Activated CD4-positive, alpha-beta T cell treated with anti-CD3 and anti-CD28 coated beads for 1 hour (primary cell): ENCODE measurements at regions not wholly inside any gene's neighbourhood (a gene's known extent, or its start where the extent isn't known, plus 50 kb on each side); places are given as distances from the start of the nearest gene placed in this dataset.
A peak's percentile ranks its signal among the peaks of the same experiment; 100 is the strongest.

ENCODE experiments used
- DNase-seq: peaks from one replicate; pipeline ENCODE4 v3.0.0-alpha.2; 2020

GRCh38 chr2:196224756-196225155 lies 53.4 kb upstream of the STK17B start:
- DNase-seq: no peak

- DNase-seq: no peak
Observed at GRCh38 chr2:196225213-196225612, 53.8 kb upstream of the STK17B start.

DNA sequence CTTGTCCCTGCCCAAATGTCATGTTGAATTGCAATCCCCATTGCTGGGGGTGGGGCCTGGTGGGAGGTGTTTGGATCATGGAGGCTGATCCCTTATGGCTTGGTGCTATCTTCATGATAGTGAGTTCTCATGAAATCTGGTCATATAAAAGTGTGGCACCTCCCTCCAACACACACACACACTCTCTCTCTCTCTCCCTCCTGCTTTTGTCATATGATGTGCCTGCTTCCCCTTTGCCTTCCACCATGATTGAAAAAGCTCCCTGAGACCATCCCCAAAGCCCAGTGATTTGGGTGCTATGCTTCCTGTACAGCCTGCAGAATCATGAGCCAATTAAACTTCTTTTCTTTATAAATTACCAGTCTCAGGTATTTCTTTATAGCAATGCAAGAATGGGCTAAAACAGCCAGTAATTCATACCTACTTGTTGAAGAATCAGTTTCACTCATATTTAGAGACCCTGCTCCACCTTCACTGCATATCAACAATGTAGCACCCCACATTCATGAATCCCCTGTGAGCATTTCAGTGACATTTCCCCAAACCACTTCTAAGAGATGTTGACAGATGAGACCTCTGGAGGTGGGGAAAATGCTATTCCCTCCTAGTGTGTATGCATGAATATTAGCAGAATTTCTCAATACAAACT lies 54.8 kb upstream of the STK17B start:
- DNase-seq: no peak

GRCh38 chr2:196226707-196227065 lies 55.3 kb upstream of the STK17B start:
- no peak for DNase-seq

DNA sequence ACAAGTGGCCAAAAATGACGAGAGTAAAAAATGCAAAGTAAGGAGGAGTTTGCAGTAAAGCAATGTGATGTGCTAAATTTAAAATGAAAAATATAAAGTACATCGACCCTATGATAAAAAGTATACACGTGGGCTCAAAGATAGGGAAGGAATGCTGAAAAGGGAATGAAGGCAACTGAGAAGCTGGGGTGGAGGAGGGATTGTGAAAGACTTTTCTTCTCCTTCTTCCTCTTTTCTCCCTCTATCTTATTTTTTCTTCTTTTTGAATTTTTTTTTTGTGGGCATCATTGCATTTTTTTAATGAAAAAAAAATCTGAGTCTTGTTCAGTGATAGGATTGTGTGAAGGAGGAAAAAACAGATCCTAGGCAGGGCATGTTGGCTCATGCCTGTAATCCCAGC lies 57.6 kb upstream of the STK17B start:
- no peak for DNase-seq

- DNase-seq: peak; percentile 30
Observed at GRCh38 chr2:196230061-196230854, 58.9 kb upstream of the STK17B start.

DNA sequence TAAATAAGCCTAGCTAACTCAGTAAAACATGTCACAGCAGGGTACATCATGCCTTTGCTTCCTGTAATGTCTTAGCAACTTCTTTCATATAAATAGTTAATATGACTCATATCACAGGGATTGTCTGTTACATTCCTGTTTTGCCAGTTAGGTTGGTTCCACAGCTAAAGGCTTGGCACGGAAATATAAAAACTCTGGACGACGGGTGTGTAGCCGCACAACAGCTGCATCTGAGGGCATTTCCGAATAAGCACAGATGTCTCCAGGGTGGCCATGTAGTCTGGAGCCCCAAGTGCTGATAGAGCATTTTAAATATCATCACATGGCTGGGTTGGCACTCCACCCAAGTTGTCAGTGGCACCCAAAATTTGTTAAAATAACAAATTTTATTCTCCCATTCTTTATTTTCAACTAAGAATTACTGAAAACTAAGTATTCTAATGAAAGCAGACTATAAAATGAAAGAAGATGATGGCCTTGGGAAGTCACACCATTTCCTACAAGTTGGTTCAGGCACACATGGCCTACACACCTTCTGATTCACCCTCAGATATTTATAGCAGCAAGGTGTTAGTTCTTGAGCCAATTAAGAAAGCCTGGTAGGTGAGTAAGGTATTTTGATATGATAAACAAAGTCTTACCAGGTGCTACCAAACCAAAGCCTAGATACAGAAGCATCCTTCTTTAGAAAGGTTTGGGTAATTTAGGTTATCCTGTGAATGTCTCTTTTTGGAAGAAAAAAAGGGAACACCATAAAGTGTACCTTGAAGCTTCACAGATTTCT lies 61.8 kb upstream of the STK17B start:
- DNase-seq: no peak

DNA sequence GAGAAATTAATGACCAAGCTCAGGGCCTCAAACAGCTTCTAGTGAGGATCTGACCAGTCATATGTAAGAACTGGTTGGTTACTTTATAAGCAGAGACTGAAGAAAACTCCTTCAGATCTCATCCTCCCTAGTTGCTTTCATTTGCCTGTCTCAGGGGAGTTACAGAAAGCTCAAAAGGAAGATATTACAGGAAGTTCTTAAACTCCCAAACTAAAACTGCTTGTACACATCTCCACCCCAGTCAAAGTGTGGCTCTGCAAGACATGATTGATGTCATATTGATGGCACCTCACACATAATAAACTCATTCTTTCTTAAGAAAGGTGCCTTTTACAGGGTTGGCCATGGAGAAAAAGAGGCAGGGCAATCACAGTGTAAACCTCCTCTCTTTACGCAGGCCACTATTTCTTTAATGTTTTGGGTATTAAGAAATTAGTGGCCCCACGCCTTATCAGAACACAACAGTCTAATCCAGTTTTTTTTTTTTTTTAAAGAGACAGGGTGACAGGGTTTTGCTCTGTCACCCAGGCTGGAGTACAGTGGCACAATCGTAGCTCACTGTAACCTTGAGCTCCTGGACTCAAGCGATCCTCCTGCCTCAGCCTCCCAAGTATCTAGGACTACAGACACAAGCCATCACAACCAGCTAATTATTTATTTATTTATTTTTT lies 62.6 kb upstream of the STK17B start:
- no peak for DNase-seq

DNA sequence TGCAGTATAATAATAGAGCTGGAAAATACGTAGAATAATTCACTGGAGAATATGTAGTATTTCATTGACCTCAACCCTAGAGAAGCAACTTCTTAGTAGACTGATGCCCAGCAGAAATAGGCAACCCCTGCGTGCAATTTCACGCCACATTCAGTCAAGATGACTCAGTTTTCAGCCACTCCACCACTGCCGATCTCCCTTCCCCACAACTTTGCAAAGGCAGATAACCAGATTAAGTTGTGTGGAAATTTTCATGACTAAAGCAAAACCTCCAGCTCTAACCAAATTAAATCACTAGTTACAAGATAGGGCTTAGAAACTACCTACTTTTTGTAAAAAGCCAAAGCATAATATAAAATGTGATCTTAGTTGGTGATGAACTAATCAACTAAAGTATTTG lies 63.3 kb upstream of the STK17B start:
- no peak for DNase-seq

- DNase-seq: no peak
Observed at GRCh38 chr2:196238836-196239380, 67.5 kb upstream of the STK17B start.

DNA sequence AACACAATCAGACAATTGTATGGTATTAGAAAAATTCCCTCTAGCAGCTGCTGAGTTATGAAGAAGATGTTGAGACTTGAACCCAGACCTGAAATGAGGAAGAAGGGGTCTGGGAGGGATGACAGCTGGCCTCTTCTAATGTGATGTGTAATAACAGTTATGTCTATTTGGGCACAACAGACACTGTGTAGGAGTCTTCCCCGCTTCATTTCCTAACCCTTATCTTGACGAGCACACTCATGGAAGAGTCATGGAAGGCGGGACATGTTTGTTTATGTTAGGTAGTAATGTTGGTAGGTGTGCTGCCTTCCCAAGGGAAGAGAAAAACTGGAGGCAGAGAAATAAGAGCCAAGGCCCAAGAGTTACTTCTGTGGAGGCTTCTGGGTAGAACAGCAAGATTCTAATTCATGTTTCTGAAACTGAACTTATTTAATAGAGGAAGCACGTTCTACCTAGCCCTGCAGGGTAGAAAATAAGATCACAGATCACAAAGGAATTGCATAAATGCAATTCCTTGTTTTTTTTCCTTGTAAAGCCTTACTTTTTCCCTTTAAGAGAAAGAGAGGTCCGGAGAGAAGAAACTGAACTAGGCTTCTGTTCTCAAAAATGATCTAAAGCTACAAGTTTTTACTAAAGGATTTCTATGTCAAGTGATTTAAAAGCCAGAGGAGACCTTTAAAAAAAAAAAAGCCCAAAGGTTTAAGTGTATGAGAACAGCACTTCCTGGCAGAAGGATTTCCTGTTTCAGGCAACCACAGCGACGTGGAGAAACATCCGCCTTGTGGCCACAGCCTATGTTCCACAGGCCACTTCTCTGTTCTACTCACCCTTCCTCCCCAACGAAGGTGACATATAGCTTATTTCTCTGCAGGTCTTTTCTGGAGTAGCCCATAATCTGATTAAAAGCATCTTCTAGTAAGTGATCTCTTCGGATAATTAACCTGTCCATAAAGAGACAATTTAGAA lies 68.5 kb upstream of the STK17B start:
- peak; percentile 69 for DNase-seq

- no peak for DNase-seq
Observed at GRCh38 chr2:196241175-196241574, 69.8 kb upstream of the STK17B start.

DNA sequence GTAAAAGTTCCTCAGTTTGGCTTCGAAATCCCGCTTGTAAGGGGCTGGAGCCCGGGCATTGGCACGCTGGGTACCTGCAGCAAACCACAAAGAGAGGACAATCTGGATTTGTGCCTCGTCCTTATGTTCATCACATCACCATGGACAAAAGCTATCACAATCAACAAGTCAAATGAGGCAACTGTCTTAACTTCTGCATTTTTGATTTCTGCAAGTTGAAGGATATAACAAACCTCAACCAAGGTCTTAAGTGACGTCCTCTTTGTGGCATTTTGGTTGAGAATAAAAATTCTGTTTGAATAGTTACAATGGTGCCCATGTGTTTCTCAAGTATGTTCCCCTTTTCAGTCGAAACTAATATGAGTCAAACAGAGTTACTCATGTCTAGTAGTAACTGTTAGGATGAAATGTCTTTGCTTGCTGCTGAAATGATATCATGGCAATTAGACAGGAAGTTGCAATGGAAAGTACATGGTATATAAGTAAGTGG lies 70.8 kb upstream of the STK17B start:
- DNase-seq: no peak

GRCh38 chr2:196244516-196244915 lies 73.1 kb upstream of the STK17B start:
- DNase-seq: no peak

- DNase-seq: no peak
Observed at GRCh38 chr2:196244966-196245365, 73.6 kb upstream of the STK17B start.

GRCh38 chr2:196245378-196246140 lies 74.2 kb upstream of the STK17B start:
- no peak for DNase-seq

GRCh38 chr2:196247114-196247975 lies 76.0 kb upstream of the STK17B start:
- no peak for DNase-seq

GRCh38 chr2:196247976-196248280 lies 76.5 kb upstream of the STK17B start:
- no peak for DNase-seq

DNA sequence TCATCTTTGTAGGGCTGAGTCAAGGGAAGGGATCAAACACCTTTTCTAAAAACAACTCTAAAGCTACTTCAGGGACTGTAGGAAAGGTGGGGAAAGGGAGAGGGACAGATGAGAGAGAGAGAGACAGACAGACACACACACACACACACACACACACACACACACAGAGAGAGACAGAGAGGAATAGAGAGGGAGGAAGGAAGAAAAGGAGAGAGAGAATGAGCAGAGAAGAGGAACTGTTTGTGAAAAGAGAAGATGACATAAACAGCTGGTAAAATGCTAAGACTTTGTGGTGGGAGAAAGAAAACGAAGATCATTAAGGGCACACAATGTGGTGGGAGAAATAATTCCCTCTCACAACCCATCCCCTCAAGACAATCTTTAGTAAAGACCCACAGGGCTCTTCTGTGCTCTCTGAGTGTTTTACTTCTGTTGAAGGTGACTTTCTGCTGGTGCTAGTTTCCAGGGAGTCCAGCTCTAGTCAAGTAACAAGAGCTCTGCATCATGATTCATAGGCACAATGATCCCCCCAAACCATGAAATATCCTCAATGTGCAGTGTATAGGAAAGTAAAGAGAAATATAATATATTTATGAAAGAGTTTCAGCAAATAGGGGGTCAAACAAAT lies 77.2 kb upstream of the STK17B start:
- DNase-seq: no peak

- DNase-seq: no peak
Observed at GRCh38 chr2:196249171-196249570, 77.8 kb upstream of the STK17B start.
